Neural progenitor cell (in vitro differentiated cells): ENCODE measurements at regions not wholly inside any gene's neighbourhood (a gene's known extent, or its start where the extent isn't known, plus 50 kb on each side); places are given as distances from the start of the nearest gene placed in this dataset.

ENCODE experiments used
- DNase-seq: peaks from one replicate; pipeline ENCODE4 v3.0.0-alpha.2; 2016; ENCODE audit warnings: low spot score
- H2AFZ ChIP-seq: fragments of 200-600 bp; sonication (generic); replicated peaks from 2 replicates; pipeline ENCODE4 v1.6.1; 2016; ENCODE audit warnings: antibody characterized with exemption
- H3F3A ChIP-seq: fragments of 200-600 bp; sonication (generic); 2 replicates; pipeline ENCODE4 v1.6.1; 2016; ENCODE audit warnings: antibody characterized with exemption, low read depth
- H3K27ac ChIP-seq: fragments of 200-600 bp; sonication (generic); 2 replicates; pipeline ENCODE4 v1.5.1; 2016; ENCODE audit warnings: mild to moderate bottlenecking
- H3K27me3 ChIP-seq: fragments of 200-600 bp; sonication (generic); 2 replicates; pipeline ENCODE4 v1.6.1; 2016; ENCODE audit warnings: mild to moderate bottlenecking, moderate library complexity
- H3K36me3 ChIP-seq: fragments of 200-600 bp; sonication (generic); 2 replicates; pipeline ENCODE4 v1.5.1; 2016
- H3K4me1 ChIP-seq: fragments of 200-600 bp; sonication (generic); 2 replicates; pipeline ENCODE4 v1.6.1; 2016; ENCODE audit warnings: mixed run types
- H3K4me2 ChIP-seq: fragments of 200-600 bp; sonication (generic); 2 replicates; pipeline ENCODE4 v1.6.1; 2016
- H3K4me3 ChIP-seq: fragments of 200-600 bp; sonication (generic); 2 replicates; pipeline ENCODE4 v1.5.1; 2016
- H3K79me2 ChIP-seq: fragments of 200-600 bp; sonication (generic); 2 replicates; pipeline ENCODE4 v1.6.1; 2016; ENCODE audit warnings: low read depth
- H3K9ac ChIP-seq: fragments of 200-600 bp; sonication (generic); 2 replicates; pipeline ENCODE4 v1.6.1; 2016
- H3K9me3 ChIP-seq: fragments of 200-600 bp; sonication (generic); 2 replicates; pipeline ENCODE4 v1.5.1; 2016; ENCODE audit warnings: low read depth
- H4K20me1 ChIP-seq: fragments of 200-600 bp; sonication (generic); 2 replicates; pipeline ENCODE4 v1.6.1; 2016; ENCODE audit warnings: low read depth
- H3K27ac Mint-ChIP-seq: 3 replicates; pipeline ENCODE4 v1.8.0; 2021; ENCODE audit warnings: mixed read lengths
- H3K27me3 Mint-ChIP-seq: 2 replicates; pipeline ENCODE4 v1.8.0; 2022; ENCODE audit warnings: low read depth, mild to moderate bottlenecking, inconsistent platforms, moderate library complexity, mixed read lengths; ENCODE audit not compliant: insufficient read depth
- H3K36me3 Mint-ChIP-seq: 3 replicates; pipeline ENCODE4 v1.8.0; 2021; ENCODE audit warnings: mixed read lengths
- H3K4me1 Mint-ChIP-seq: 3 replicates; pipeline ENCODE4 v1.8.0; 2021; ENCODE audit warnings: mixed read lengths
- H3K4me3 Mint-ChIP-seq: 3 replicates; pipeline ENCODE4 v1.8.0; 2021; ENCODE audit warnings: mild to moderate bottlenecking, moderate library complexity, mixed read lengths
- H3K9me3 Mint-ChIP-seq: 3 replicates; pipeline ENCODE4 v1.8.0; 2020; ENCODE audit warnings: mixed read lengths
- CTCF ChIP-seq: fragments of 200-600 bp; sonication (generic); IDR thresholded peaks from 2 replicates; pipeline ENCODE4 v1.5.1; 2017; ENCODE audit warnings: antibody characterized with exemption, mild to moderate bottlenecking
- EZH2 ChIP-seq: fragments of 200-600 bp; sonication (generic); IDR thresholded peaks from 2 replicates; pipeline ENCODE4 v1.6.1; 2017; ENCODE audit warnings: antibody characterized with exemption, mild to moderate bottlenecking, moderate library complexity
- EZH2phosphoT487 ChIP-seq: fragments of 200-600 bp; sonication (generic); IDR thresholded peaks from 2 replicates; pipeline ENCODE4 v1.6.1; 2017; ENCODE audit warnings: antibody characterized with exemption

- no peaks in the 10 kb centered on the region for H3K36me3 Mint-ChIP-seq
- Histone ChIP-seq H3F3A (no peaks in the 10 kb centered on the region), H4K20me1 (no peaks in the 10 kb centered on the region), H3K36me3 (no peaks in the 10 kb centered on the region), H3K4me1 (no peaks in the 10 kb centered on the region), H2AFZ (no peak overlapping the region), H3K4me2 (no peak overlapping the region), H3K4me3 (no peak overlapping the region), H3K27ac (no peak overlapping the region), H3K9ac (no peak overlapping the region), H3K79me2 (no peaks in the 10 kb centered on the region), H3K27me3 (no peaks in the 10 kb centered on the region), H3K9me3 (no peaks in the 10 kb centered on the region)
- no peak overlapping the region for H3K27ac Mint-ChIP-seq
- TF ChIP-seq CTCF = no peak
- no peak for TF ChIP-seq EZH2phosphoT487
- no peak for TF ChIP-seq EZH2
- DNase-seq = no peak
- H3K27me3 Mint-ChIP-seq = no peaks in the 10 kb centered on the region
- no peak overlapping the region for H3K4me3 Mint-ChIP-seq
- no peaks in the 10 kb centered on the region for H3K4me1 Mint-ChIP-seq
- no peaks in the 10 kb centered on the region for H3K9me3 Mint-ChIP-seq
Observed at GRCh38 chr18:73258375-73259087, 390.7 kb upstream of the NETO1 start.

- Histone ChIP-seq H3K27ac (no peak overlapping the region), H3K4me1 (no peaks in the 10 kb centered on the region), H3F3A (no peaks in the 10 kb centered on the region), H3K27me3 (no peaks in the 10 kb centered on the region), H3K36me3 (no peaks in the 10 kb centered on the region), H3K9ac (no peak overlapping the region), H3K4me2 (no peak overlapping the region), H3K4me3 (no peak overlapping the region), H3K9me3 (no peaks in the 10 kb centered on the region), H3K79me2 (no peaks in the 10 kb centered on the region), H4K20me1 (no peaks in the 10 kb centered on the region), H2AFZ (no peak overlapping the region)
- Mint-ChIP-seq H3K9me3 (no peaks in the 10 kb centered on the region), H3K4me3 (no peak overlapping the region), H3K27me3 (no peaks in the 10 kb centered on the region), H3K4me1 (no peaks in the 10 kb centered on the region), H3K27ac (no peak overlapping the region), H3K36me3 (no peaks in the 10 kb centered on the region)
- TF ChIP-seq CTCF (no peak), EZH2phosphoT487 (no peak), EZH2 (no peak)
- DNase-seq = no peak
Observed at GRCh38 chr18:73254564-73254963, 386.8 kb upstream of the NETO1 start.

- Histone ChIP-seq H3K36me3 (no peaks in the 10 kb centered on the region), H3K27ac (no peak overlapping the region), H3K4me2 (no peak overlapping the region), H2AFZ (no peak overlapping the region), H3K79me2 (no peaks in the 10 kb centered on the region), H3K9me3 (no peaks in the 10 kb centered on the region), H3K27me3 (no peaks in the 10 kb centered on the region), H3K4me3 (no peak overlapping the region), H3K9ac (no peak overlapping the region), H3F3A (no peaks in the 10 kb centered on the region), H3K4me1 (no peaks in the 10 kb centered on the region), H4K20me1 (no peaks in the 10 kb centered on the region)
- H3K4me3 Mint-ChIP-seq = no peak overlapping the region
- H3K9me3 Mint-ChIP-seq = no peaks in the 10 kb centered on the region
- no peaks in the 10 kb centered on the region for H3K36me3 Mint-ChIP-seq
- H3K27me3 Mint-ChIP-seq = no peaks in the 10 kb centered on the region
- peaks cover 8% of the 10 kb centered on the region for H3K4me1 Mint-ChIP-seq
- DNase-seq = no peak
- TF ChIP-seq CTCF (no peak), EZH2 (no peak), EZH2phosphoT487 (no peak)
- no peak overlapping the region for H3K27ac Mint-ChIP-seq
Observed at GRCh38 chr18:73249030-73249429, 381.2 kb upstream of the NETO1 start.
